GM23248 (cell line): ENCODE measurements at regions not wholly inside any gene's neighbourhood (a gene's known extent, or its start where the extent isn't known, plus 50 kb on each side); places are given as distances from the start of the nearest gene placed in this dataset.

ENCODE experiments used
- EZH2 ChIP-seq: fragments of 200-600 bp; sonication (generic); IDR thresholded peaks from 2 replicates; pipeline ENCODE4 v1.6.1; 2018; ENCODE audit warnings: antibody characterized with exemption, mild to moderate bottlenecking; ENCODE audit not compliant: insufficient read depth, poor library complexity, severe bottlenecking
- EZH2phosphoT487 ChIP-seq: fragments of 200-600 bp; sonication (generic); IDR thresholded peaks from 2 replicates; pipeline ENCODE4 v1.6.1; 2018; ENCODE audit warnings: antibody characterized with exemption, moderate library complexity, mild to moderate bottlenecking, low read depth; ENCODE audit not compliant: insufficient read depth

GRCh38 chr1:181398544-181398943, 84.8 kb upstream of the CACNA1E start:
- TF ChIP-seq EZH2, result no peak
- TF ChIP-seq EZH2phosphoT487, result no peak
